ENCODE measurements at regions not wholly inside any gene's neighbourhood (a gene's known extent, or its start where the extent isn't known, plus 50 kb on each side); places are given as distances from the start of the nearest gene placed in this dataset.
A peak's percentile ranks its signal among the peaks of the same experiment; 100 is the strongest.
"Not testable (repeated sequence)": the region's sequence is repeated elsewhere in the genome, so short reads cannot be mapped to it uniquely, and the experiment has no call there.

DNA sequence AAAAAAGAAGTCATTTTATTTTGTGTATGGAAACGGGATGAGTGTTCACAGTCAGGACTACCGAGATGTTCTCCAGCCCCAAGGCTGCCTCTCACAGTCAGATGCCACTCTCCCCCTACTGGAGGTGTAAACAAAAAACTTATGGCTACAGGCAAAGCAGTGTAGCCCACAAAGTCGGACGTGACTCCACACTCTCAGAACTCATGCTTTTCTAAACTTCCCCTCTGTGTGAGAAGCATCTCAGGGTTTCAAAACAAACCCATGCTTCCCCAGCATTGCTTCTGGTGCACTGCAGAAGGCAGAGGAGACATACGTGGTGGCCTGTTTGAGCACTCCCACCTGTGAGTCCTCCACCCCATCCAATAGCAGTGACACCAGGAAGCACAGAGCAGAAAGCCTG, 580.3 kb downstream of the BNC2 start:
- DNase-seq, result no peak

DNA sequence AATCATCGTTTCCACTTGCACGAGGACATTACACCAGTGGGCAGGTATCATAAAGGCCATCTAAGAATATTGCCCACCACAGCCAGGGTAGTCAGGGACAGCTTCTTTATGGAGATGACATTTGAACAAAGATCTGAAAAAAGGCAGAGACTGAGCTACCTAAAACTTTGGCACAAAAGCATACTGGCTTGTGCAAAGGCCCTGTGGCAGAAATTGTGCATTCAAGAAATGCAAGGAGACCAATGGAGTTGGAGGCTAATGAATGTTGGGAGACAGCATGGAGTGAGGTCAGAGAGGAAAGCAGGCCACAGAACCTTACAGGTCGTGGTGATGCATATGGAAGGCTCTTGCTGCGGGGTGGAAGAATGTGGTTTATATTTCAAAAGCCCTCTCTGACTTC, 578.5 kb downstream of the BNC2 start:
- no peak for DNase-seq

DNA sequence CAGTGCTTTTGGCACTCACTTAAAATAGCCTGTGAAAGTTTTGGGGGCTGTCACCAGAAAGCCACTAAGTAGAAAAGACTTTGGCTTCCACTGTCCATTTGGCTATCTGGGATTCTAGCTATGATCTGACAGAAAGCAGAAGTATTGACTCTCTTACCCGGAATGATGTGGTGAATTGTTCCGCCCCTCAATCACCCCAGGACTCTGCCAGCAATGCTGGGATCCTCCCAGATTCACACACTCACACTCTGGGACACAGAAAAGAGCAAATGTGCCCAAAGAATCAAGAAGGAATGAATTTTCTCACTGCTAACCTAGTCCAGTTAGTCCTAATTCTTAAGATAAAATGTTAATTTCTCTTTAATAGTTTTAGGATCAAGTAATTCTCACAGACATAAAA, 576.9 kb downstream of the BNC2 start:
- no peak for DNase-seq

- no peak for DNase-seq
Measured at GRCh38 chr9:16294133-16294770, 576.2 kb downstream of the BNC2 start.

- peak; percentile 7 for DNase-seq
Measured at GRCh38 chr9:16294940-16295339, 575.5 kb downstream of the BNC2 start.

DNA sequence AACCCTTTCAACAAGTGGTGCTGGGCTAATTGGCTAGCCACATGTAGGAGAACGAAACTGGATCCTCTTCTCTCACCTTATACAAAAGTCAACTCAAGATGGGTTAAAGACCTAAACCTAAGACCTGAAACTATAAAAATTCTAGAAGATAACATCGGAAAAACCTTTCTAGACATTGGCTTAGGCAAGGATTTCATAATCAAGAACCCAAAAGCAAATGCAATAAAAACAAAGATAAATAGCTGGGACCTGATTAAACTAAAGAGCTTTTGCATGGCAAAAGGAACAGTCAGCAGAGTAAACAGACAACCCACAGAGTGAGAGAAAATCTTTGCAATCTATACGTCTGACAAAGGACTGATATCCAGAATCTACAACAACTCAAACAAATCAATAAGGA, 571.1 kb downstream of the BNC2 start:
- DNase-seq, result not testable (repeated sequence)

- DNase-seq, result no peak
Measured at GRCh38 chr9:16303506-16303905, 567.0 kb downstream of the BNC2 start.

DNA sequence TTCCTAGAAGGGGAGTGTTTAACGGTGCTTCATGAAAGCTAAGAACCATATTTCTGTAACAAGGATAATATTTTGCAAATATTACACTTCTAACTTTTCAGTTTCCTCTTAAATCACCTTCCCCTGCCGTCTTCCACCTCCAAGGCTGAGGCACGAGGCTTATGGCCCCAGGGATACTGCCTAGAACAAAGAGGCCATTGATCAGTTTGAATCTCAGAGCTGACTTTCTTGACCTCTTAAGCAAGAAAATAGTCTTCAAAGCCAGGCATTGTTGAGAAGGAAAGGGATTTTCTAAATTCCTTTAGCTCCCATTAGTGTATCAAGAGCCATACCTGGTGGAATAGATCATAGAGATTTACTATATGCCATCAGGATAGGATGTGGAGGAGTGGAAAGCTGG, 566.2 kb downstream of the BNC2 start:
- no peak for DNase-seq

DNA sequence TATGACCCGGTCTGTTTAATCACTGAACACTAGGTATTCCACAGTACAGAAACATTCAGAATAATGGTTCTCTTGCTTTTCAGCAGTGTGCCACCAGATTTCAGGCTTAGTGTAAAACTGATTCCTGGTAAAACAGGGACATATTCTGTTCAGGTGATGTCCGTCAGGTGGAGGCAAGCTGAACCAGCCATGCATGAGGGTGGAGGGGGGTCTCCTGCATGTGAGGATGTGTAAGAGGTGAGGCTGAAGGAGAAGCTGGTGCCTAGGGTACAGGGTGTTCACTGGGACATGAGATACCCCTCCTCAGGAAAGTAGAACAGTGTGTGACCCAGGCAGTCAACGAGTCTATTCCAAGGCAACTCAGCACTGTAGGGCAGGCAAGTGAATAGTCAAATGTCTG, 563.9 kb downstream of the BNC2 start:
- no peak for DNase-seq

GRCh38 chr9:16307626-16308195, 562.8 kb downstream of the BNC2 start:
- DNase-seq, result no peak

DNA sequence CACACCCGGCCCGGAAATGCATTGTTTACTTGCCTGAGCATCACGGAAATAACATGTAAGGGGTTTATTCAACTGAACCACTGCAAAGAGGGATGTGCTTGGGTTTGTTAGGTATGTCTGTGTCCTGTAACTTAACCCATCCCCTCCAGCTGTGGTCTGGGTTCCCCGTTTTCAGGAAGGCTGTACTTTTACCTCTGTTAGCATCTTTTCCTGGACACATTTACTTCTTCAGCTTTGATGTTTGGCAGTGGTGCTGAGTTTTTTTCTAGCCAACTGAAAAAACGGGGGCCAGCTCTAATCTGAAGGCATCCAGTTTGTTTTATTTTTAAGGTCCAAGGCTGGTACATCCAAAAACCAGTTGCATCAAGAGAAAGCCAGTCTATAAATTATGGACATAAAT, 561.8 kb downstream of the BNC2 start:
- no peak for DNase-seq

DNA sequence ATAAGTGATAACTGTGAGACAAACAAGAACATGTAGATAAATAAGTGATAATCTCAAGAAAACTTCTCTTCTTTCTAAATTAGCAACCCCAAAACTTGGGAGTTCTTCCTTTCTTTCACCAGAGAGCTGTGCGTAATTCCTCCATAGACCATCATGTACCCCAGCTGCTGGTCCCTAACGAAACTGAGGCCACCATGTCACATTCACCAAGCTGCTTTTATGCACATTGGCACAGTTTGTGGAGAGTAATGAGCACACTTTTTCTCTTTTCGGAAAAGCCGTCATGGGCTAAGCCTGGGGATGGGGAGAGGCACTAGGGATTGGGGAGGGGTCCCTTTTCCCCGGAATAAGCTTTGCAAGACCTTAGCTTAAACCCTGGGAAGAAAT, 561.4 kb downstream of the BNC2 start:
- DNase-seq, result no peak

GRCh38 chr9:16309469-16310271, 560.8 kb downstream of the BNC2 start:
- DNase-seq, result no peak

DNA sequence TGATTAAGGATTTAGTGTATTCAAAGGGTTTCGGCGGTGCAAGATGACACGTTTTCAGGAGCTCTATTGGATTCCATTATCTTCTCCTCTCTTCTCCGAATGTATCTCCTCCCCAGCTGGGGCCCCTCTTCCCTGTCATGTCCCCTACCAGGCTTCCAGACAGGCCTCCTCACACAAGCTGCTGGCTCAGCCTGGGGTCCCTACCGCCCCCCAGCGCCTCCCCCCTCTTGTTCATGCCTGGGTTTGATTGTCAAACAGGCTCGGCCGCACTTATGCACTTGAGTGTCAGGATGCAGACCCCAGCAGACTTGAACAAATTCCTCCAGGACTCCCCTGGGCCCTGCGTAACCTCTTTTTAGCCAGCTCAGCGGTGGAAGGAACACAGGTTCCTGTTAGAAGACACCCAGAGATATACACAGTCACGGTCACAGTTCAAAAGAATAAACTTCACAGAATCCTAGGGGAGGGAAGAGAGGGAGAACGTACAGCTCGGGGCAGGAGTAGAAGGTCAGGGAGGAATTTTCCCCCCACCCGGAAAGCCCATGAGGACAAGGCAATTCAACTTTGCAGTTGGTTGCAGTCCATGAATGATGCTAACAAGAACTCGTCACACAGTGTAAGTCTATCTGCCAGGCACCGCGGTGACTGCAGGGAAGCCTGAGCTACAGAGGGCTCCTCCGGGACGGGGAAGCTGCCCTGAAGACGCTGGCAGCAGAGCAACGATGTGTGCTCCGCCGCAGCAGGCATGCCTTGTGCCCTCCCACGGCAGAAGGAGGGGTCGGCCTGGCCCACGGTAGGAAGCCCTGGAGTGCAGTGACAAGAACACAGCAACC, 560.0 kb downstream of the BNC2 start:
- DNase-seq, result no peak

GRCh38 chr9:16312116-16312515, 558.4 kb downstream of the BNC2 start:
- DNase-seq, result no peak

DNA sequence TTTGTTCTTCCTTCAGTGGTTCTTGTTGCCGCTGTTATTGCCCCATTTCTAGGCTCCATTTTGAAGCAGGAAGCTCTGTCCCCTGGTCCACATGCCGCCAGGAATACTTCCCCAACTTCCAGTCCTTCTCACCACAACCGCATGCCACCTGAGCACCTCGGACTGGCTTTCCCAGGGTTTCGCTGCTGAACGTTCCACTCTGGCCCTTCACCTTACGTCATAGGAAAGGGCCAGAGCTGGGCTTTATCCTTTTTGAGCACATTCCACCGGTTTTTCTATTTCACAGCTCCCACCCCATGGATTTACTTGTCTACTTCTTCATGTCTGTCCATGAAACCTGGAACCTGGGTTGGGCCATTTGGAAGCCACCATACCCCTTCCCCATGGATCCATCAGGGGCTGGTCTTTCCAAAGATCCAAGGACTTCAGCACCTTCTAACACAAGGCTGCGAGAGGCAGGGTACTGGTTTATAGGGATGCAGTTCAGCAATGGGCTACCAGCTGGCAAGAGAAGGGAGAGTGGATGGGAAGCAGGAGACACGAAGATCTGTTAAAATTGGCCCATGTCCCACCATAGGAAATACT, 557.4 kb downstream of the BNC2 start:
- no peak for DNase-seq

DNA sequence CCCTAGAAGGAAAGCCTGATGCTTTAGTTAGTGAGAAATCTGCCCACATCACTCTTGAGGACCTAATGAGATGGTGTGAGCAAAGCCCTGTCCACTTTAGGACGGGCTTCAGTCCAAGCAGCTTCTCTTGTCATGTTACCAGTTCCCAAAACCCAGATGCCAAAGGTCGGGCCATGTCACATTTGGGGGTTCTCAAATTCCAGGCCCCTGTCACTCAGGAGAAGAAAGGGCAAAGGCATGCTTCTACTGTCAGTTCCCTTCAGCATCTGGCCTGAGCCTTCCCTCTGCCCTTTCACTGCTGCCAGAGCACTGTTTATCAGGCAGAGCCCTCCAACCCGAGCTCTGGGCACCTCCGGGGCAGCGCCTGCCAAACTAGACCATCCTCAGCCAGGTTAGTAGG, 556.0 kb downstream of the BNC2 start:
- DNase-seq, result no peak

- no peak for DNase-seq
Measured at GRCh38 chr9:16315720-16316119, 554.8 kb downstream of the BNC2 start.

- DNase-seq, result no peak
Measured at GRCh38 chr9:16316456-16316855, 554.0 kb downstream of the BNC2 start.

GRCh38 chr9:16316911-16317817, 553.3 kb downstream of the BNC2 start:
- DNase-seq, result no peak

DNA sequence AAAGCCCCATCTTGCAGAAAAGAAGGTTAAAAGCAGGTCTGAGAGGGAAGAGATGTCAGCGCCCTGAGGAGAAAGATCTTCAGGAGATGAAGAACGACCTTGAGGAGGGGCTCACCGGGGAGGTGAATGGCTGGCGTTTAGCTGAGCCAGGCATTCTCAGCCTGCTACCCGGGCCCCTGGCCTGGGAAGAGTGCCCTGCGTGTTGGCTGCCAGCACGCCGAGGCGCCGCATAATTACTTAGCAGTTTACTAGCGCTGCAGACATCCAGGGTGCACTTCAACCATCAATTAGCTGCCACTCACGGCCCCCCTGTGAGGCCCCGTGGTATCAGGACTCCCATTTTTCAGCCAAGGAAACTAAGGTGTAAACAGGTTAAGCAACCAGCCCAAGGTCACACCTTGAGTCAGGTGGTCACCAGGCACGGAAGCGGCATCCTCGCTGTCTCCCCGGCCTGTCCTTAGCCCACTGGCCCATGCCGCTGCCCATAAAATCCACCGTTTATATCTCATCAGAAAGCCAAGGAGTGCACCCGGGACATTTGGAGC, 551.9 kb downstream of the BNC2 start:
- peak; percentile 25 for DNase-seq

- no peak for DNase-seq
Measured at GRCh38 chr9:16319646-16320045, 550.8 kb downstream of the BNC2 start.

Data from NCI-H1105 treated with DMSO at 0.1 percent for 48 hours (cell line).